HL-60/S4 (cell line): ENCODE measurements at regions not wholly inside any gene's neighbourhood (a gene's known extent, or its start where the extent isn't known, plus 50 kb on each side); places are given as distances from the start of the nearest gene placed in this dataset.
"Not testable (repeated sequence)": the region's sequence is repeated elsewhere in the genome, so short reads cannot be mapped to it uniquely, and the experiment has no call there.

Experiments used
- in situ Hi-C: fragments of 300-500 bp; cut with MboI; formaldehyde crosslinking; loops from 2 replicates; pipeline ENCODE4 v1.14.3; 2022; ENCODE audit warnings: low sequenced_read_pairs

DNA sequence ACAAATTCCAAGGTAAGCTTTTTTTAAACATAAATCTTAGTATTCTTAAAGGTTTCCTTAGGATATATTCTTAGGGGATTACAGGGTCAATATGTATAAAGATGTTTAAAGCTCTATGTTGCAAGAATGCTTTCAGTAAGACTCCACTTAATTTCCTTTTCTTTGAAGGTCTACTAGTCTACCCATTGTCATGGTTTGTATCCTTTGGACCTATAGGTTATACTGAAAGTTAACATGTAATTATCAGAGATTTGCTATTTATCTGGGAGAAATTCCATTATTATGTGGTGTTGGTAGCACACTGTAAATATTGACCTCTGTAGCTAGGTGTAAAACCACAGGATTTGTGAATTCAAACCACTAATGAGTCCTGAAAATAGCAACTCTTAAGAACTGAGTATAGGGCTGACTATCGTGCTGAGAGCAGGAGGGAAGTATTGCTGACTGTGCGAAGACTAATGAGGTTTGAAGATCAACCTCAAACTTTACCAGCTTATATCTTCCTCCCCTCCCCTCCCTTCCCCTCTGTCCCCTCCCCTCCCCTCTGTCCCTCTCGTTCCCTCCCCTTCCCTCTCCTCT is 85.6 kb downstream of the GADD45G start:
- in situ Hi-C loops: no loop called here

DNA sequence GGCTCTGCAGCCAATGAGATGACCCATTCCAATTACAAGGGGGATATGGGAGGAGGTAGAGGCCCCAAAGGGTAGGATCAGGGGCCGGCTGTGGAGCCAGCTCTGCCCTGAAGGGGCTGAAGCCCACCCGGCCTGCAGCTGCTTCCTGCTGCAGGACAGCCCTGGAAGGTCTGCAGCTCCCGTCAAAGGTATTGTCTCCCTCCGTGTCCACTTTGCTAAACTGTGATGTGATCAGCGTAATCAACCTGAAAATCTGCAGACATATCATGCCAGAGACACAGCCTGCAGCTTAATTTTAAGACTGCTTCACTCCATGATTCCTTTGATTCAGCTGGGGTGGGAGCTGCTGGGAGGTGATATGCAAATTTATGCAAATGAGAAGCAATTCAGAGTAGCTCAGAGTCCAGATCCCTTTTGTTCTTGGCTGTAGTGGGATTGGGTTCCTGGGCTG is 90.7 kb downstream of the GADD45G start:
- in situ Hi-C loops: no loop called here

DNA sequence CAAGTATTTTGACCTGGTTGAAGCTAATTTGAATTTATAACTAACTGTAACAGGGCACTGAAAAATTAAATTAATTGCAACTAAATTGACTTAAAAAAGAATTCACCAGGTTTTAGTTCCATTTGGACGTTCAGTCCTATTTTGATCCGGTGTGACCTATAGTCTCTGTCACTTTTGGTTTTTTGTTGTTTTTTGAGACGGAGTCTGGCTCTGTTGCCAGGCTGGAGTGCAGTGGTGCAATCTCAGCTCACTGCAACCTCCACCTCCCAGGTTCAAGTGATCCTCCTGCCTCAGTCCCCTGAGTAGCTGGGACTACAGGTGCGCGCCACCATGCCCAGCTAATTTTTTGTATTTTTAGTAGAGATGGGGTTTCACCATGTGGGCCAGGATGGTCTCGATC is 91.2 kb downstream of the GADD45G start:
- in situ Hi-C loops: not testable (repeated sequence)

DNA sequence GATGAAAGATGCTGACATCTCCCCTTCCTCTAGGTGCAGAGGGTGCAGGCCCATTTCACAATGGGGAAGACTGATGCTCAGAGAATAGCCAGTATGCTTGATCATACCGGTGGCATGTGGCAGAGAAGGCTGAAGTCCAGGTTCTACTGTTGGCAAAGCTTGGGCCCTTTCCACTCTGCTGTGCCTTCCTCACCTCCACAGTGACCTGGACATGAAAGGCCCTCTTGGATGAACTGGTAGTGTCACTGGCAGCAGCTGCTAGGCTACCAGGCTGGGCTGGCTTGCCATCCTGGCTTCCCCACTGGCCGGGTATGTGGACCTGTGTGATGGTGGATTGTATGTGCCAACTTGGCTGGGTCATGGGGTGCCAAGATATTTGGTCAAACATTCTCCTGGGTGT is 92.0 kb downstream of the GADD45G start:
- in situ Hi-C loops: no loop called here

DNA sequence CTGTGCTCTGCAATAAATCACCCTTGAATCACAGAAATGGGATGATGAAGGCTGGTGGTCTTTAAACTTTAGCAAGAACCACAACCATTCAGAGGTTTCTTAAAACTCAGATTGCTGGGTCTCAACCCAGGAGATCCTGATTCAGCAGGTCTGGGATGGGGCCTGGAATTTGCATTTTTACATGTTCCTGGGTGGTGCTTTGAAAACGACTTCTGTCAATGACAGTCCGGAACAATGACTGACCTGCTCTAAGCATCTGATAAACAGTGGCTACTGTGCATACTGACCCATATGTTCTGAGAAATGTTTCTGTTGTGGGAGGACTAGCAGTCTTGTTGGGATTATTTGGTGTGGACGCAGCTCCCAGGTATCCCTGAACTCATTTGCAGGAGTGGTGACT is 92.7 kb downstream of the GADD45G start:
- in situ Hi-C loops: no loop called here

DNA sequence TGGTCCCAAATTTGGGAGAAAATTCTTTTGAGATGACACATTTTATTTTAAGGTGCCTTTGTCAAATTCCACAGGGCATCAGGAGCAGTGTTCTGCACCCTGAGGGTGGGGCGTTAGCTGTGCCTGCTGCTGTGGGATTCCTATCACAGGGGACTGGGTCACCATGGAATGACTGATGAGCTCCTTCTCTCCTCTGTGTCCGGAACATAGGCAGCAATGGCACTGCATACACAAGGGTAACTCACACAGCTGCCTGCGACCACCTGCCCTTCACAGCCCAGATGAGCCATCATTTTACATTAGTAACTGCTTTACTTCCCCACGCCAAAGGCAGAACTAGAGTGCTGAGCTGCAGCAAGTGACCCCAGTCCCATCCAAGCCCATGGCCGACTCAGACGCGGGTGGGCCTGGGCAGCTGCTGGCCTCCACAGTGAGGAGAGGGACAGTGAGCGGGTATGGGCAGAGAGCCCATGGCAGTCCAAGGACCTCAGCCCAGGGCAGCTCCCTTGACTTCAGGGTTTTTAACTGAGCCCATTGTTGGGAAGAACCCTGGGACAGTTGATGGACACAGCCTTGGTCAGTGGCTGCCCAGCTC is 93.7 kb downstream of the GADD45G start:
- in situ Hi-C loops: no loop called here

DNA sequence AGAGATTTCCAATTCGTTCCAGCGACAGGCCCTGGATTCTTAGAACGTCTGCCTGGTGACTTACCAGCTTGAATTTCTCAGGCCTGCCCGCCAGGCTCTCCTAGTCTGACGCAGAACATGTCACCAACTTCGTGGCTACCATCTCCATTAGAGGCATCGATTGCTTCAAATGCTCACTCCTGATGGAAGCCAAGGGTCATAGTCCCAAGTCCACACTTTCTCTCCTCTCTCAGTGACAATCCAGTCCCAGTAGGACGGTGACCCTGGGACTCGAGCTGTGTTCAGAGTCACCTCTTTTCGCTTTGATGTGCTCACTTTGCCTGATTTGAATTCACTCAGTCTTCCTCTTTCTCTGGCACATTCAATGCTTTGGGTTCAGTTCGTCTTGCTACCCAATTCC is 94.8 kb downstream of the GADD45G start:
- in situ Hi-C loops: no loop called here

DNA sequence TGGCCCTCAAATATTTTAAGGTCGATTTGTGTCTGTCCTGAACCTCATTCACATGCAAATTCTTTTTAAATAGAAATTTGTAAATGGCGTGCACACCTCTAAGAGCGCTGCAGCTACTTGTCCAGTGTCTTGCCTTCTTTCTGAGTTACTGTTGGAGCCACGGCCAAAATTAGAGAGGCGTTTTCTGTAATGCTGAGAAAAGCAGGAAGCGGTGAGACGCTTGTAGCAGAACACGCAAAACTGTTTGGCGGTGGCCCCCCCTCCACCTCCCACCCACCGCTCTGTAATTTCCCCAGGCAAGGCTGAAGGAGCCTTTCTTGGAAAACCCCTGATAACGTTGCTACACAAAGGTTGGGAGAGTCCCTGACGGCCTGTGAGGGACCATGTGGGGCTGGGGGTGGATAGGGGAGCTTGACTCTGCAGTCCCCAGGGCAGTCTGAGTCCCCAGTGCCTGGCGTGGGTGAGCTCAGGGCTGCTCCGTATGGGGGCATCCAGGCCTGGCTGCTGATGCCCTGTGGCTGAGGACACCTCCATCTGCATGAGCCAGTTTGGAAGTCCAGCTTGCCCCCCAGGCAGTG is 96.5 kb downstream of the GADD45G start:
- in situ Hi-C loops: no loop called here

DNA sequence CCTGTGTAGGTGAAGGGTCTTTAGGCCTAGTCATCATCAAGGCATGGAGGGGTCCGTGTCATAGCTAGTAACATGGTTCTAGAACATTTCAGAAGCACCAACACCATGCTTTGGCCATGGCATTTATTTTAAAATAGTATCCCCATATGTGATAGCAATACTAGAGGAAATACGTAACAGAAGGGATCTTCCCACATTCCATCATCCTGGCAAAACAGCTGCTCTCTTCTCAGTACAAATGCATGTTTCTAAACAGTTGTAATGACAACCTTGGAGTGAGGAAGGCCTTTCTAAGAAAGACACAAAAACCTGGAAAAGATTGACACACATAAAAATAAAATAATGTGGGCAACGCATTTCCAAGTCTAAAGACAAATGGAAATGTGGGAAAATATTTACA is 97.6 kb downstream of the GADD45G start:
- in situ Hi-C loops: no loop called here

DNA sequence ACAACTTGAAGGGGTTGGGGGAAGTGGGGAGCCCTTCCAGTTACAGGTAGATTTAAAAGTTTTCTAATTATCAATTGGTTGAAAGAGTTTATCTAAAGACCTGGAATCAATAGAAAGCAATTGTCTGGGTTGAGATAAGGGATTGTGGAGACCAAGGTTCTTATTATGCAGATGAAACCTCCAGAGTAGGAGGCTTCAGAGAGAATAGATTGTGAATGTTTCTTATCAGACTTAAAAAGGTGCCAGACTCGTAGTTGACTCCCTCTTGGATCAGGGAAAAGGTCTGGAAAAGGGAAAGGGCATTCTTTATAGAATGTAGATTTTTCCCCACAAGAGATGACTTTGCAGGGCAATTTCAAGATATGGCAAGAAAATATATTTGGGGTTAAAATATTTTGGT is 100.8 kb downstream of the GADD45G start:
- in situ Hi-C loops: no loop called here

DNA sequence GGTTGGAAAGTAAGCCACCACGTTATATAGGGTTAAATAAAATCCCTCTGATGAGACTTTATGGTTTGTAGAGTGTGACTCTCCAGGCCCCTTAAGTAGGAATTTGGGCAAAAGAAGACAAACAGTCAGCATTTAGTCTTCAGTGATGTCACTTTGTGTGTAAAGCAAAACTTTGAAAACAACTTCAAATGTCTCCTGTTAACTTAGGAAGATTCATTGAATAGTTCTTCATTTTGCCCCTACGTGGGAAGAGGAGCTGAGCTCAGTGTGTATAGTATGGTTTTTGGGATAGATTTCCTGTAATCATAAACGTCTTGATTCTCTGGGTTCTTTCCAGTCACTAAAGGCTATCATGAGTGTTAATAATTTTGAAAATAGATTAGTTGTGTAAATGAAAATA is 101.3 kb downstream of the GADD45G start:
- in situ Hi-C loops: no loop called here

DNA sequence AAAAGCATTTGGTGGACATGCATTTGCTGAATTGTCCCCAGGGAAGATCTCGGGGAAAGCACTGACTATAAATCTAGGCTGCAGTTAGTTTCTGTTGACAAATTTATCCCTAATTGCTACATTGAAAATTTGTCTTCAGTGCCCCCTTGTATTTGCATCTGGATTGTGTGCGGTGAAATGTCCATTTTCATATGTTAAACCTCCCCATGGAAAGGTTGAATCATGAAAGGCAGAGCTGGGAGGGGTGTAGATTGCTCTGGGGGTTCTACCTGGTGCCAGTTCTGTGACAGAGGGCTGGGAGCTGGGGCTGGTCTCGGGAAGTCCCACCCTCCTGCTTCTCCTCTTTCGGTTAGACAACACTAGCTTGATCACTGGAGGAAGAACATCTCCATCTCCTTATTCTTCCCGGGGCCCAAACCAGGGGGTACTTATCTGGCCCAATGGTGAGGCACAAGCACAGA is 101.9 kb downstream of the GADD45G start:
- in situ Hi-C loops: no loop called here

DNA sequence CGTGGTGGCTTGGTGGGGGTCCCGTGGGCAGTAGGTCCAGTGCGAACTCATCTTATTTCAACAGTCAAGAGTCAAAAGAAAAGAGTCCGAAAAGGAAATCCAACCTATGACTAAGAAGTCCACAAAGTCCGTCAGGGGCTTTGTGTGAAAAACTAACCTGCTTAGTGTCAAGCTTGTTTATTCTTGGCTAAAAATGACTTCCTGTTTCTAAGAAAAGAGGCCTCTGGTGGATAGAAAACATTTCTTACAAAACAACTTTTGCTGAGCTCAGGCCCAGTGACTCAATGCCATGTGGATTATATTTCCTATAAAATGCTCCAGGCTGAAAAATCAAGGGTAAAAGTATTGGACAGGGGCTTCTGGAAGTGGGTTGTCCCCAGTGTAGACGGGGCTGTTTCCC is 105.9 kb downstream of the GADD45G start:
- in situ Hi-C loops: no loop called here

DNA sequence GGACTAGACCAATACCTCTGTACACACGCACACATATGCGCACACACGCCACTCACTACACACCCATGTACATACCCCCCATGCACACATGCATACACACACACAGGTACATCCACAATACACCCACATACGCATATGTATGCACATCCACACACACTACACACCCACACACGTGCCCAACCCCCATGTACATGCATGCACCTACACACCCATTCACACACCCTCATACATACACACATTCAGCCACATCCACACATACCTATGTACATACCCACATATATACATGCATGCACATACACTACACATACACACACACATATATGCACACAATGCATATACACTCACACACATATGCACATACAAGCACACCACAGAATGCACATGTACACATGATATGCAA is 107.1 kb downstream of the GADD45G start:
- in situ Hi-C loops: no loop called here

DNA sequence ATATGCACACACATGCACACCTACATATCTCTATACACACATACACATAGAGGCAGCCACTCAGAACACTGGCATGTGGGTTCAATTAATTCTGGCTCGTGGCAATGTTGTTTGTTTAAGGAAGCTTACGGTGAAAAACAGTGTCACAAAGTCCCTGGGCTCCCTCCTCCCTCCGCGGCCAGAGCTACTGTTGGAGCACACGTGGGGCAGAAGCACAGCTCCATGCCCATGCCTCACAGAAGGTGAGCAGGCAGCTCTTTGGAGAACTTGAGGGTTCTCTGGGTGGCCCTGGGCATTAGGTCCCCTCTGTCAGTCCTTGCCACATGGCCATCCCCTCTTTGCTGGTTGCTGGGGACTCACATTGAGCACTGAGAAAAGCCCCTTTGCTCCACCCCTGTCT is 107.5 kb downstream of the GADD45G start:
- in situ Hi-C loops: no loop called here

DNA sequence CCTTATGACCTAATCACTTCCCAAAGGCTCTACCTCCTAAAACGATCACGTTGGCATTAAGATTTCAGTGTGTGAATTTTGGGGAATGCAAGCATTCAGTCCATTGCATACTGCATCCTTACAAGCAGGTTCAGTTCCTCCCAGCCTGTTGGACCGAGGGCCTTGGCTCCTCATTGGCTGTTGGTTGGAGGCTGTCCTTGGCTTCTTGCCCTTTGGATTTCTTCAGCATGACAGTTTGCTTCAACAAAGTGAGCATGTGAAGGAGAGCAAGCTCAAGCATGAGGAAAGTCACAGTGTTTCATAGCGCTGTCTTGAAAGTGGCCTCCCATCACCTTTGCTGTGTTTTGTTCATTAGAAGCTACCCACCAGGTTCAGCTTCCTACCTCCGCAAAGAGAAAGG is 109.5 kb downstream of the GADD45G start:
- in situ Hi-C loops: no loop called here

DNA sequence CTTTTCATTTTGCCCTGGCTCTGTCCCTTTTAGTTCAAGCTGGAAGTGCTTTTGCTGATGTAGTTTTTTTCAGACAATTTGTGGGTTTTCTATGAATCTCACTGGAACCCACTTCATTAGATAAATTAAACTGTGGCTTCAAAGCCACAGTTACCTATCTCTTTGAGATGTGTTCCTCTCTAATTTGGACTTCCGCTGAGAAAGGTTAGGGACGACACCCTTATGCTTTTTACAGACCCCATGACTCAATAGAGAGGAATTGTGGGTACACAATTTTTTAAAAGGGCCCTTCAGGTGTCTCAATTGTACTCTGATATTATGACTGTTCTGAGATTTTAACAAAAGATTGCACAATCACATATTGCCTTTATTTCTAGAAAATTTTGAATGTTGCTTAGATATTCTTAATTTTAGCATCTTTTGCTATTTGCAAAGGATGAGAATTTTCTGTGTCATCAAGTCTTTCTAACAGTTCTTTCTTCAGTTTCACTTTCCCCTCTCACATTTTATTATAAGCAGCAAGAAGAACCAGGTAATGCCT is 110.6 kb downstream of the GADD45G start:
- in situ Hi-C loops: no loop called here

DNA sequence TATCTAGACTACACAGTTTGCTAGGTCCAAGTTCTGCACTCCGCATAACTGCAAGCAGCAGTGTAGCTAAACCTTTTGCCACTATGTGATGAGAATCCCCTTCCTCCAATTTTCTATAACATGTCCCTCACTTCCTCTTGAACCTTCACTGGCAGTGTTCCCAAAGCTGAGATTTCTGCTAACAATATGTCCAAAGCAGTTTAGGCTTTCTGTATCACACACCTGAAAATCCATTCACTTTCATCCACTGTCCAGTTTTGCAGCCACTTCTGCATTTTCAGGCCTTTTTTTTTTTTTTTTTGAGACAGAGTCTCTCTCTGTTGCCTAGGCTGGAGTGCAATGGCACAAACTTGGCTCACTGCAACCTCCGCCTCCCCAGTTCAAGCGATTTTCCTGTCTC is 111.1 kb downstream of the GADD45G start:
- in situ Hi-C loops: no loop called here

DNA sequence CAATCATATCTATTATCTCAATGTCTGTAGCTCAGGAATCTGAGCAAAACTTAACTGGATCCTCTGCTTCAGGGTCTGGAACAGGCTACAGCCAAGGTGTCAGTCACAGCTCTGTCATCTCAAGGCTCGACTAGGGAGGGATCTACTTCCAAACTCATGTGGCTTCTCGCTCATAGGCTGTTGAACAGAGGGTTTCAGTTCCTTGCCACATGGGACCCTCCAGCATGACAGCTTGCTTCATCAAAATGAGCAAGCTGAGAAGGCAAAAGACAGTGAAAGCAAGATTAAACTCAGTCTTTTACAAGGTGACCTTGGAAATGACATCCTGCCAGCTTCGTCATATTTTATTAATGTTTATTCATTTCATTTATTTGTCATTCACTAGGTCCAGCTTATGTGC is 111.7 kb downstream of the GADD45G start:
- in situ Hi-C loops: no loop called here

DNA sequence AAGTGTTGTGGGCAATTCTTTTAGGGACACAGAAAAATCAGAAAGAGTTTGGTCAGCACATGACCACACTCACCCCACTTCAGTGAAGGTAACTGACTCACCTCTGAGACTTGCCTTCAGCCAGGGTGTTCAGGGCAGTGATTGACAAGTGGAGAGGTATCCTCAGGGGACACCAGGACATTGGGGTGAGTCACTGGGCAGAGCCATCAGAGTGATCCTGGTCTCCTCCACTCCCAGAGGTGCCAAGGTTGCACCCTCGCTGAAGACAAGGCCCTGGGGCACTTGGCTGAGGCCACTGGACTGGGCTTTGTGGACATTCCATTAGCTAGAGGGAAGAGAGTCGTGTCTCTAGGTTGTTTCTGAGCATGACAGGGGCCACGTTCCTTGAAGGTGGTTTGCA is 113.4 kb downstream of the GADD45G start:
- in situ Hi-C loops: no loop called here

DNA sequence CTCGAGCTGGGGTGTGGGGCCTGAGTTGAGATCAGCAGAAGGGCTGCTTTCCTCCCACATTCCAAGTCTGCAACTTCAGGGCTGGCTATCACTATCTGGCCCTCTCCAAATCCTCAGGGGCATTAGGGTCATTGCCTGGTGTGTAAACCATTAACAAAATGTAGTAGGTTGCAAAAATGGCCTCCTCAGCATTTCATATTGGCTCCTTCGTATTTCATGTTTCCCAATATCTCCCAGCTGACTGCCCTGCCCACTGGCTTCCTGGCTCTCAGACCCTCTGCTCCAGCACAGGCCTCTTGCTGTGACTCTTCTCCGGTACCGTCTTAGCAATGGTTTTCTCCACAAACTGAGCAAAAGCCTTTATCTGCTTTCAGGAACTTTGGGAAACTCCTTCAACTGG is 113.8 kb downstream of the GADD45G start:
- in situ Hi-C loops: no loop called here

DNA sequence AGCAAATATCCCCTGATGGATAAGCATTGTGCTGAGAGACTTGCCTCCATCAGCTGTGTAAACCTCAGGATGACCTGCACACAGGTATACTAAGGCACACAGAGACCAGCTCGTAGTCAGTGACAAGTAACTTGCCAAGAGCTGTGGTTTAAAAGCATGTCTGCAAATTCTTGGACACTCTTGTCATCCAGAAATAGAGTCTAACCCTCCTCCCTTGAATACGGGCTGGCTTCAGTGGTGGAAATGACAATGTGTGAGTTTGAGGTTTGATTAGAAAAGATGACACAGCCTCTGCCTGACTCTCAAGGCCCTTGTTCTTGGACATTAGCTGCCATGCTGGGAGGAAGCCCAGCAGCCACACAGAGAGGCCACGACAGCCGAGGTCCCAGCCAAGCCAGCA is 114.4 kb downstream of the GADD45G start:
- in situ Hi-C loops: no loop called here
